ENCODE measurements at regions not wholly inside any gene's neighbourhood (a gene's known extent, or its start where the extent isn't known, plus 50 kb on each side); places are given as distances from the start of the nearest gene placed in this dataset.

DNA sequence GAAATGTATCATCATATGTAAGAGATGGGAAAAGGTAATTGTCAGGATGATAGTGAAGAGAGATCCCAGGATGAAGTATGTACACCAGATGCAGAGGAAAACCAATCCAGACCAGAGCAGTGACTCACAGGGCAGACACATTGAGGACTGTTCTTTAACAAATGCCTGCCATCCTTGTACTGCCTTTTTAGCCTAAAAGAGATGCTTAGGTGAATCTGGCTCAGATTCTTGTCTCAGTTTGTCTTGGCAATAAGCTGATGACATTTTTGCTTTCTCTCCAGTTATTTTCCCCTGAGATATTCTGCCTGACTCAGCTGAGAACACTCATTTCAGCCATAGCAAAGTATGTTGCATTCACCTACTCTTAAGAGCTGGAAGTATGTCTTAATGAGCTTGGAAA lies 405.3 kb upstream of the USP15 start:
- H3K27ac Mint-ChIP-seq, result no peak overlapping the region

DNA sequence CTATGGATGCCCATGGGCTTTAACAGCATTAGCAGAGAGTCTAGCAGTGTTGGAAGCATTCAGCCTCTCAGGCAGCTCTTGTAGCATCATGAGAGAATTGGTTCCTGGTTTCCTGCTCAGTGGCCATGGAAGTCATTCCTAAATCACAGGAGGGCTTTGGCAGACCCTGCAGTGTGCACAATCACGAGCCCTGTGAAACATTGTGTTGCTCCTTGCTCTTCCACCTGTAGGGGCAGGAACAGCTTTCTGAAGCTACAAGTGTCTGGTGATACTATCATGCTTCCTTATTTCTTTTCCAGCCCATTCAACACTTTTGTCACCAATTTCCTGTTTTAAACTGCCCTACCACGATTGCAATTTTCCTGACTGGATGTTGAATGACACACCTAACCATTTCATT lies 402.2 kb upstream of the USP15 start:
- no peak for ATAC-seq (replicated peaks)
- no peak overlapping the region for H3K27ac Mint-ChIP-seq
- H3K27me3 Mint-ChIP-seq, result no peaks in the 10 kb centered on the region
- no peaks in the 10 kb centered on the region for H3K36me3 Mint-ChIP-seq (ENCODE audit: low read depth)
- H3K9me3 Mint-ChIP-seq, result peaks cover 15% of the 10 kb centered on the region
- H3K4me3 Mint-ChIP-seq, result no peak overlapping the region
- no peaks in the 10 kb centered on the region for H3K4me1 Mint-ChIP-seq

More for the DNA sequence above, 405.3 kb upstream of the USP15 start:
- H3K36me3 Mint-ChIP-seq (ENCODE audit: low read depth), result no peaks in the 10 kb centered on the region
- H3K4me3 Mint-ChIP-seq, result no peak overlapping the region
- no peak for ATAC-seq (replicated peaks)
- peaks cover 16% of the 10 kb centered on the region for H3K9me3 Mint-ChIP-seq
- H3K27me3 Mint-ChIP-seq, result no peaks in the 10 kb centered on the region
- no peaks in the 10 kb centered on the region for H3K4me1 Mint-ChIP-seq

GRCh38 chr12:61860451-61860850 lies 399.8 kb upstream of the USP15 start:
- Mint-ChIP-seq H3K9me3 (peaks cover 5% of the 10 kb centered on the region), H3K27ac (no peak overlapping the region), H3K4me1 (no peaks in the 10 kb centered on the region), H3K4me3 (no peak overlapping the region), H3K27me3 (no peaks in the 10 kb centered on the region), H3K36me3 (ENCODE audit: low read depth) (no peaks in the 10 kb centered on the region)
- ATAC-seq (replicated peaks), result no peak

DNA sequence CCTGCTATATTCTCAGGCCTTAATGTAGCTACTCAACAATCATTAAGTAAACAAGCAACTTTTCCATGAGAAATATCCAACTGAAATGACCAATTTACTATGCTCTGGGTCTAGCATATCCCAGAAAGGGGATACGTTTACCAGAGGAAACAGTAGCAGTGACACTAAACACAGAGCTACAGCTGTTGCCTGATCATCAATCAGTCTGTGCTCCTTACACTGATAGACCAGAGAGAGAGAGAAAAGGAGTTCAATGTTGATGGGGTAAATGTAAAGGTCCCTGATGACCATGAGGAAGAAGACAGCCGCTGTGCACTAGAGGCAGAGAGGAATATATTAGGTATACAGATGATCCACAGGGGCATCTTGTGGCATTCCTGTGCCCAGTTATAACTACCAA lies 397.2 kb upstream of the USP15 start:
- no peak overlapping the region for H3K27ac Mint-ChIP-seq
- H3K4me3 Mint-ChIP-seq, result no peak overlapping the region

DNA sequence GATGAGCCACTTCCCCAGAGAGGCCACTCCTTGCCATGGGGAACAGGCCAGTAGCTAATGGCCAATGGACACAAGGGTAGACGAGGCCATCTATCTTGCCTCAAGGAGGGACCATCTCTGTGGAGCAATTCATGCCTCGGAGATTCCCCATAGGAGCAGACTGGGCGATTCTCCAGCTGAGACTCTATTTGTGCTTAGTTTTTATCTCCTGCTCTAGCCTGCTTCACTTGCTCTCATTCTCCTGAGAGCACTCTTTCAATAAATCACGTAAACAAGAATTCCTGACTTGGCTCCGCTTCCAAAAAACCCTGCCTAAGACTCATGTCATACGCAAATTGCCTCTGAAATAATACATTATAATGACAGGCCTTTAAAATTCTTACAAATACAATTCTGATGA lies 396.4 kb upstream of the USP15 start:
- Mint-ChIP-seq H3K27ac (no peak overlapping the region), H3K27me3 (no peaks in the 10 kb centered on the region), H3K9me3 (peaks cover 5% of the 10 kb centered on the region), H3K4me1 (no peaks in the 10 kb centered on the region), H3K36me3 (ENCODE audit: low read depth) (no peaks in the 10 kb centered on the region), H3K4me3 (no peak overlapping the region)
- no peak for ATAC-seq (replicated peaks)

More for the DNA sequence above, 397.2 kb upstream of the USP15 start:
- H3K27me3 Mint-ChIP-seq, result no peaks in the 10 kb centered on the region
- H3K4me1 Mint-ChIP-seq, result no peaks in the 10 kb centered on the region
- no peaks in the 10 kb centered on the region for H3K36me3 Mint-ChIP-seq (ENCODE audit: low read depth)
- ATAC-seq (replicated peaks), result no peak
- H3K9me3 Mint-ChIP-seq, result peaks cover 5% of the 10 kb centered on the region

- H3K9me3 Mint-ChIP-seq, result no peaks in the 10 kb centered on the region
- no peaks in the 10 kb centered on the region for H3K4me1 Mint-ChIP-seq
- no peak for ATAC-seq (replicated peaks)
- no peak overlapping the region for H3K4me3 Mint-ChIP-seq
- no peaks in the 10 kb centered on the region for H3K27me3 Mint-ChIP-seq
- H3K27ac Mint-ChIP-seq, result no peak overlapping the region
- H3K36me3 Mint-ChIP-seq (ENCODE audit: low read depth), result no peaks in the 10 kb centered on the region
Observed at GRCh38 chr12:61869796-61870195, 390.4 kb upstream of the USP15 start.

- peak; percentile 34 for ATAC-seq (replicated peaks)
- Mint-ChIP-seq H3K9me3 (no peaks in the 10 kb centered on the region), H3K36me3 (ENCODE audit: low read depth) (no peaks in the 10 kb centered on the region), H3K4me1 (no peaks in the 10 kb centered on the region), H3K27ac (no peak overlapping the region), H3K27me3 (no peaks in the 10 kb centered on the region), H3K4me3 (no peak overlapping the region)
Observed at GRCh38 chr12:61870658-61871484, 389.3 kb upstream of the USP15 start.

DNA sequence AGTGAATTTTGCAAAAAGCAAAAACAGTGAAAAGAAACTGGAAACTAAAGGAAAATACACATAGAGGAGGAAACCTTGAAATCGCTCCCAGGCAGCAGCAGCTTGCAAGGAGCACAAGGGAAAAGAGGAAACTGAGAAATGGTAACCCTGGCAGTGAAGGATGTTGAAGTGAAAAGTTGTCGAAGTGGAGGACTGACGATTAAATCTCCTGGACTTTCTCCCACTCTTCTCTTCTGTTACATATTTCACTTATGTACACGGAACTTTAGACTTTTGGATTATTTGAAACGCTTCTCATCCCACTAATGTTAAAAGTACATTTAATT lies 388.8 kb upstream of the USP15 start:
- H3K4me3 Mint-ChIP-seq, result no peak overlapping the region

GRCh38 chr12:61879229-61879628 lies 381.0 kb upstream of the USP15 start:
- H3K9me3 Mint-ChIP-seq, result no peaks in the 10 kb centered on the region
- no peaks in the 10 kb centered on the region for H3K4me1 Mint-ChIP-seq
- no peak overlapping the region for H3K4me3 Mint-ChIP-seq
- H3K36me3 Mint-ChIP-seq (ENCODE audit: low read depth), result no peaks in the 10 kb centered on the region
- H3K27me3 Mint-ChIP-seq, result no peaks in the 10 kb centered on the region
- no peak overlapping the region for H3K27ac Mint-ChIP-seq
- ATAC-seq (replicated peaks), result no peak

More for the DNA sequence above, 388.8 kb upstream of the USP15 start:
- Mint-ChIP-seq H3K9me3 (no peaks in the 10 kb centered on the region), H3K27ac (no peak overlapping the region), H3K36me3 (ENCODE audit: low read depth) (no peaks in the 10 kb centered on the region), H3K27me3 (no peaks in the 10 kb centered on the region), H3K4me1 (no peaks in the 10 kb centered on the region)
- no peak for ATAC-seq (replicated peaks)

GRCh38 chr12:61880186-61880585 lies 380.0 kb upstream of the USP15 start:
- Mint-ChIP-seq H3K27ac (no peak overlapping the region), H3K9me3 (no peaks in the 10 kb centered on the region), H3K27me3 (no peaks in the 10 kb centered on the region), H3K4me3 (no peak overlapping the region), H3K36me3 (ENCODE audit: low read depth) (no peaks in the 10 kb centered on the region), H3K4me1 (no peaks in the 10 kb centered on the region)
- ATAC-seq (replicated peaks), result no peak

GRCh38 chr12:61891632-61892031 lies 368.6 kb upstream of the USP15 start:
- no peaks in the 10 kb centered on the region for H3K36me3 Mint-ChIP-seq (ENCODE audit: low read depth)
- no peak overlapping the region for H3K4me3 Mint-ChIP-seq
- no peaks in the 10 kb centered on the region for H3K27me3 Mint-ChIP-seq
- ATAC-seq (replicated peaks), result no peak
- no peak overlapping the region for H3K27ac Mint-ChIP-seq
- peaks cover 10% of the 10 kb centered on the region for H3K9me3 Mint-ChIP-seq
- no peaks in the 10 kb centered on the region for H3K4me1 Mint-ChIP-seq

DNA sequence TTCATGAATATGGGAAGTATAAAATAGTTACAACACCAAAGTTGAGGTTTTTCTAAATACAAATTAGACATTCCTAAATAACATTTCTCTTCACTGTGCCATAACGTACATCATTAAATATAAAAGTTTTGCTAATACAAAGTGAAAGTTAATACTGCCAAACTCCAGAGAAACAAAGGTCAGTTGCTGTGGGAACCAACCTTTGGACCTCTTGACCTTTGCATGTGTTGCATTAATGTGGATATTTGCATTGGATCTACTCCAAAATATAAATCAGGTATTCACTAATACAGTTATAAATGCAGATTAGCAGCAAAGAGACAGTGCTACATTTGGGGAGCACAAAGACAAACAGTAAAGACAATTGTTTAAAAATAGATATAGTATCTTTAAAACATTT lies 366.0 kb upstream of the USP15 start:
- ATAC-seq (replicated peaks), result no peak
- H3K9me3 Mint-ChIP-seq, result peaks cover 15% of the 10 kb centered on the region
- H3K27me3 Mint-ChIP-seq, result no peaks in the 10 kb centered on the region
- no peaks in the 10 kb centered on the region for H3K36me3 Mint-ChIP-seq (ENCODE audit: low read depth)
- no peak overlapping the region for H3K27ac Mint-ChIP-seq
- H3K4me1 Mint-ChIP-seq, result no peaks in the 10 kb centered on the region
- H3K4me3 Mint-ChIP-seq, result no peak overlapping the region

DNA sequence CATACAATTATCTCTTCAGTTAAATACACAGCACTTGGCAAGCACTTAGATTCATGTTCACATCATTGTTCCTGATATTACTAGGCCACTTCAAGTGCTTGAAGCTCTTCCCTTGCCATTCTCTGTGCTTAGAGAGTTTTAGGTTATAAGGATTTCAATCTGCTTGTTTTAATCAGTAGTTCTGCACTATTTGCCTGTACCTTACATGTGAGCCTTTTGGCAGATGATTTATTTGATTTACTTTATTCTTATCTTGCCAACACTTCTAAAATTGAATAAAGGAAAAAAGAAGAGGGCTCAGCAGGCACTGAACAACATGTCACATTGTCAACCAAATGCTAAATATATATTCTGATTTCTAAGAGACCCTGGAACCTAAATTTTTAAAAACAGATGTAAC lies 363.8 kb upstream of the USP15 start:
- peaks cover 16% of the 10 kb centered on the region for H3K9me3 Mint-ChIP-seq
- no peak overlapping the region for H3K4me3 Mint-ChIP-seq
- H3K36me3 Mint-ChIP-seq (ENCODE audit: low read depth), result no peaks in the 10 kb centered on the region
- ATAC-seq (replicated peaks), result no peak
- no peaks in the 10 kb centered on the region for H3K4me1 Mint-ChIP-seq
- H3K27me3 Mint-ChIP-seq, result no peaks in the 10 kb centered on the region
- H3K27ac Mint-ChIP-seq, result no peak overlapping the region

DNA sequence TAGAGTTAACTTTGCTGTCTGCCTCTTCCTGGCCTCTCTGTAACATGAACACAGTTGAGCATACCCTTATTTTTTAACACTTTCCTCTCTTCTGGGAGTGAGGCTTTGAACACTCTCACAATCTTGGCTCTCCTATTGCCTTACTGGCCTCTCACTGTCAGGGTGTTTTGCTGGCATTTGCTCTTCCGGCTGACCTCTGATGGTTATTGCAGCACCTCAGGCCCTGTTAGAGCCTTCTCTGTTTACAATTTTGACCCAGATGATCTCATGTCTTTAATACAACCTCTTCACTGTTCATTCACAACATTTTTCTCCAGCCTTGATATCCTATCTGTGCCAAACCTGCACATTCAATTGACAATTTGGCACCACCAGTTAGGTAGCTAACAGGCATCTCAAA lies 357.8 kb upstream of the USP15 start:
- ATAC-seq (replicated peaks), result no peak
- no peak overlapping the region for H3K27ac Mint-ChIP-seq
- no peaks in the 10 kb centered on the region for H3K27me3 Mint-ChIP-seq
- peaks cover 19% of the 10 kb centered on the region for H3K9me3 Mint-ChIP-seq
- no peak overlapping the region for H3K4me3 Mint-ChIP-seq
- H3K4me1 Mint-ChIP-seq, result no peaks in the 10 kb centered on the region
- no peaks in the 10 kb centered on the region for H3K36me3 Mint-ChIP-seq (ENCODE audit: low read depth)

GRCh38 chr12:61911113-61911512 lies 349.1 kb upstream of the USP15 start:
- Mint-ChIP-seq H3K4me1 (no peaks in the 10 kb centered on the region), H3K27ac (no peak overlapping the region), H3K27me3 (no peaks in the 10 kb centered on the region), H3K36me3 (ENCODE audit: low read depth) (no peaks in the 10 kb centered on the region), H3K4me3 (no peak overlapping the region), H3K9me3 (peaks cover 15% of the 10 kb centered on the region)
- ATAC-seq (replicated peaks), result no peak

- Mint-ChIP-seq H3K9me3 (peaks cover 8% of the 10 kb centered on the region), H3K4me1 (no peaks in the 10 kb centered on the region), H3K4me3 (no peak overlapping the region), H3K36me3 (ENCODE audit: low read depth) (no peaks in the 10 kb centered on the region), H3K27me3 (no peaks in the 10 kb centered on the region), H3K27ac (no peak overlapping the region)
- no peak for ATAC-seq (replicated peaks)
Observed at GRCh38 chr12:61915420-61915819, 344.8 kb upstream of the USP15 start.

Data from activated T-helper 17 cell treated with anti-CD3 and anti-CD28 coated beads, Interleukin-2, amount 50 U/mL, for 72 hours (primary cell).